ENCODE measurements at regions not wholly inside any gene's neighbourhood (a gene's known extent, or its start where the extent isn't known, plus 50 kb on each side); places are given as distances from the start of the nearest gene placed in this dataset.

DNA sequence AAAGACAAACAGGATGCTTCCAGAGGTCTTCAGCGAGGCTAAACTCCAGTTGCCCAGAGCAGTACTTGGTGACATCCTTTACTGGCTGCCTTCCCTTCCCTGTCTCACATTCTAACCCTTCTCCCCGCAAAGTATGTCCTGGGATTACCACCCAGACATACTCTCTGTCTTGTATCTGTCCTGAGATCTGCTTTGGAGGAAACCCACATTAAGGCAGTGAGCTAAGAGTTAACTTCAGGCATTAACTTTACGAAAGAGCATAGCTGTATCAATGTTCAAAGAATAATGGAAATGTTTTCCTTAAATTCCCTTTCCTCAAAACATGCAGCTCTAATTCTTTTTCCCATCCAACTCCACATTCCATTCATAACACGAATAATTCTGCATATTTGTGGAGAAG lies 385.2 kb downstream of the NPIPA8 start:
- in situ Hi-C loops (cut with MboI): no loop called here
- TF ChIP-seq EZH2phosphoT487 (IDR thresholded peaks at IDR 0.05; ENCODE audit: insufficient read depth, low read depth) (no peak), EZH2 (IDR thresholded peaks at IDR 0.05; ENCODE audit: insufficient read depth, poor library complexity, severe bottlenecking) (no peak)
- no peak for DNase-seq
- 3 to 12% methylated on average over 4 of the region's 4 CpGs for WGBS, 2 experiments (ENCODE audit: low coverage in 1 of 2, low lambda C conversion rate in 2 of 2, missing lambda C conversion rate in 2 of 2)
- H4K20me1 ChIP-seq (ENCODE audit: insufficient read depth): no peaks in the 10 kb centered on the region
- H3F3A ChIP-seq (ENCODE audit: insufficient read depth): no peaks in the 10 kb centered on the region
- H3K4me2 ChIP-seq (ENCODE audit: unreplicated experiment): no peak overlapping the region
- no peaks in the 10 kb centered on the region; the same call in 1 of the 2 replicates for H3K27me3 ChIP-seq (replicated peaks; ENCODE audit: insufficient read depth)
- no peak overlapping the region for H3K4me3 ChIP-seq
- H3K79me2 ChIP-seq (ENCODE audit: insufficient read depth): no peaks in the 10 kb centered on the region
- H3K27ac ChIP-seq: no peak overlapping the region
- H3K9me3 ChIP-seq (ENCODE audit: low read depth): no peaks in the 10 kb centered on the region
- H3K9me2 ChIP-seq (ENCODE audit: insufficient read depth): no peaks in the 10 kb centered on the region
- no peaks in the 10 kb centered on the region for H3K4me1 ChIP-seq (ENCODE audit: insufficient read depth)
- no peak overlapping the region for H3K9ac ChIP-seq
- H3K36me3 ChIP-seq (ENCODE audit: low read depth): no peaks in the 10 kb centered on the region
- H2AFZ ChIP-seq: no peak overlapping the region

DNA sequence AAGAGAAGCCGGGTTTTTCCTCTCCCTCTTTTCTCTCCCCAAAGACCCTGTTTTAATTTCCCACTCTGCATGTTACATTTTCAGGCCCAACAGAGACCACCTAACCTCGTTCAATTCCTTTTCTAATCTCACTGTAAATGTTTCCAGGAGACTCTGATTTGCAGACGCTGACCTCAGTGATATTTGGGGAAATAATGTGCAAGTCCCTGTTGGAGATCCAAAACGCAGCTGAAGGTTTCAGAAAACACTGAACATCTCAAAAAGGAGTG lies 386.6 kb downstream of the NPIPA8 start:
- H3K9me2 ChIP-seq (ENCODE audit: insufficient read depth): no peaks in the 10 kb centered on the region
- H3K9ac ChIP-seq: no peak overlapping the region
- no peak overlapping the region for H2AFZ ChIP-seq
- H3K36me3 ChIP-seq (ENCODE audit: low read depth): no peaks in the 10 kb centered on the region
- no peaks in the 10 kb centered on the region for H3K9me3 ChIP-seq (ENCODE audit: low read depth)
- in situ Hi-C loops (cut with MboI): no loop called here
- no peaks in the 10 kb centered on the region for H4K20me1 ChIP-seq (ENCODE audit: insufficient read depth)
- H3K4me3 ChIP-seq: no peak overlapping the region
- no peak overlapping the region for H3K4me2 ChIP-seq (ENCODE audit: unreplicated experiment)
- H3K27me3 ChIP-seq (replicated peaks; ENCODE audit: insufficient read depth): no peaks in the 10 kb centered on the region; the same call in 1 of the 2 replicates
- H3K27ac ChIP-seq: no peak overlapping the region
- 22 to 31% methylated on average over 4 of the region's 4 CpGs for WGBS, 2 experiments (ENCODE audit: low coverage in 1 of 2, low lambda C conversion rate in 2 of 2, missing lambda C conversion rate in 2 of 2)
- TF ChIP-seq EZH2 (IDR thresholded peaks at IDR 0.05; ENCODE audit: insufficient read depth, poor library complexity, severe bottlenecking) (no peak), EZH2phosphoT487 (IDR thresholded peaks at IDR 0.05; ENCODE audit: insufficient read depth, low read depth) (no peak)
- H3F3A ChIP-seq (ENCODE audit: insufficient read depth): no peaks in the 10 kb centered on the region
- H3K79me2 ChIP-seq (ENCODE audit: insufficient read depth): no peaks in the 10 kb centered on the region
- no peaks in the 10 kb centered on the region for H3K4me1 ChIP-seq (ENCODE audit: insufficient read depth)
- DNase-seq: no peak

DNA sequence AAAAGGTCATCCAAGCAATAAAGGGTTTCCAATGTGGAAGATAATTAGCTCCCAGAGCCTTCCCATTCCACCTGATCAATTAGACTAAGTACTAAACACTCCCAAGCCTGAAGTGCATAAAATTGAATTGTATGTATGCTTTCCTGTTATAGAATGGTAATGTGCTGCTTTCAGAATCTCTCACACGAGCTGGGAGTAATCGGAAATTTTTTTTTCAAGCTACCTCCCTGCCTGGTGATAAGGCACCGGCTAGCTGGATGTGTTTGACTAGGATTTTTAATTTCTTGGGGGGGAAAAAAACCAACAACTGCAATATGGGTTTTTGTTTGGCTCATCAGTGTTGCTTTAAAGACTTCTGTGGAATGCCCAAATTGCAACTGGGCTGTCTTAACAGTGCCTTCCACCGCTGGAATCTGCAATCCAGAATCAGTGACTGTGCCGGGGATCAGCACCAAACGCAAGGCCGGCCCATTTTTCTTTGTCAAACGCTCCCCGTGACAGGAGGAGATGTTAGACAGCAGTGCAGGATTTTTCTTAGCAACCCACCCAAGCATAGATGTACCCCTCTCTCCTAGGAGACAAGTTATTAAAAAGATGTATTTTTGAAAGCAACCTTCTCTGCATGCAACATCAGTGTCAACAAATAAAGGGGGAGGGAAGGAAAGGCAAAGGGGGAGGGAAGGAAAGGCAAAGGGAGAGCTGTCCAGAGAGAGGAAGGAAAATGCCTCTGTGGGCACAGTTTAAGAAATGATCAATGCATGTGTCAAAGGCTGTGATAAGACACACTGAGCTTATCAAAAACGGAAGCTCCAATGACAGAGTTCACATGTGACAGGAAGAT lies 387.2 kb downstream of the NPIPA8 start:
- H3F3A ChIP-seq (ENCODE audit: insufficient read depth): no peaks in the 10 kb centered on the region
- DNase-seq: no peak

GRCh38 chr16:17947637-17948036 lies 388.9 kb downstream of the NPIPA8 start:
- Histone ChIP-seq H4K20me1 (ENCODE audit: insufficient read depth) (no peaks in the 10 kb centered on the region), H3K4me1 (ENCODE audit: insufficient read depth) (no peaks in the 10 kb centered on the region), H2AFZ (no peak overlapping the region), H3K79me2 (ENCODE audit: insufficient read depth) (no peaks in the 10 kb centered on the region), H3K9me3 (ENCODE audit: low read depth) (no peaks in the 10 kb centered on the region), H3K27me3 (replicated peaks; ENCODE audit: insufficient read depth) (no peaks in the 10 kb centered on the region), H3K9me2 (ENCODE audit: insufficient read depth) (no peaks in the 10 kb centered on the region), H3K27ac (no peak overlapping the region), H3F3A (ENCODE audit: insufficient read depth) (no peaks in the 10 kb centered on the region), H3K4me3 (no peak overlapping the region), H3K36me3 (ENCODE audit: low read depth) (no peaks in the 10 kb centered on the region), H3K4me2 (ENCODE audit: unreplicated experiment) (no peak overlapping the region), H3K9ac (no peak overlapping the region)
- 54 to 60% methylated on average over 3 of the region's 3 CpGs for WGBS, 2 experiments (ENCODE audit: low coverage in 1 of 2, low lambda C conversion rate in 2 of 2, missing lambda C conversion rate in 2 of 2)
- DNase-seq: no peak
- TF ChIP-seq EZH2phosphoT487 (IDR thresholded peaks at IDR 0.05; ENCODE audit: insufficient read depth, low read depth) (no peak), EZH2 (IDR thresholded peaks at IDR 0.05; ENCODE audit: insufficient read depth, poor library complexity, severe bottlenecking) (no peak)
- in situ Hi-C loops (cut with MboI): no loop called here

More for the DNA sequence above, 387.2 kb downstream of the NPIPA8 start:
- no peaks in the 10 kb centered on the region for H3K9me3 ChIP-seq (ENCODE audit: low read depth)
- H3K9me2 ChIP-seq (ENCODE audit: insufficient read depth): no peaks in the 10 kb centered on the region
- H3K36me3 ChIP-seq (ENCODE audit: low read depth): no peaks in the 10 kb centered on the region
- H3K79me2 ChIP-seq (ENCODE audit: insufficient read depth): no peaks in the 10 kb centered on the region
- H3K9ac ChIP-seq: no peak overlapping the region
- H2AFZ ChIP-seq: no peak overlapping the region
- no peaks in the 10 kb centered on the region for H4K20me1 ChIP-seq (ENCODE audit: insufficient read depth)
- H3K27me3 ChIP-seq (replicated peaks; ENCODE audit: insufficient read depth): no peaks in the 10 kb centered on the region; the same call in 1 of the 2 replicates
- no peak overlapping the region for H3K4me2 ChIP-seq (ENCODE audit: unreplicated experiment)
- TF ChIP-seq EZH2phosphoT487 (IDR thresholded peaks at IDR 0.05; ENCODE audit: insufficient read depth, low read depth) (no peak), EZH2 (IDR thresholded peaks at IDR 0.05; ENCODE audit: insufficient read depth, poor library complexity, severe bottlenecking) (no peak)
- no peaks in the 10 kb centered on the region for H3K4me1 ChIP-seq (ENCODE audit: insufficient read depth)
- in situ Hi-C loops (cut with MboI): no loop called here
- H3K4me3 ChIP-seq: no peak overlapping the region
- H3K27ac ChIP-seq: no peak overlapping the region
- WGBS, 2 experiments (ENCODE audit: low coverage in 1 of 2, low lambda C conversion rate in 2 of 2, missing lambda C conversion rate in 2 of 2): 18 to 21% methylated on average over 10 of the region's 10 CpGs
